ENCODE measurements at regions not wholly inside any gene's neighbourhood (a gene's known extent, or its start where the extent isn't known, plus 50 kb on each side); places are given as distances from the start of the nearest gene placed in this dataset.

DNA sequence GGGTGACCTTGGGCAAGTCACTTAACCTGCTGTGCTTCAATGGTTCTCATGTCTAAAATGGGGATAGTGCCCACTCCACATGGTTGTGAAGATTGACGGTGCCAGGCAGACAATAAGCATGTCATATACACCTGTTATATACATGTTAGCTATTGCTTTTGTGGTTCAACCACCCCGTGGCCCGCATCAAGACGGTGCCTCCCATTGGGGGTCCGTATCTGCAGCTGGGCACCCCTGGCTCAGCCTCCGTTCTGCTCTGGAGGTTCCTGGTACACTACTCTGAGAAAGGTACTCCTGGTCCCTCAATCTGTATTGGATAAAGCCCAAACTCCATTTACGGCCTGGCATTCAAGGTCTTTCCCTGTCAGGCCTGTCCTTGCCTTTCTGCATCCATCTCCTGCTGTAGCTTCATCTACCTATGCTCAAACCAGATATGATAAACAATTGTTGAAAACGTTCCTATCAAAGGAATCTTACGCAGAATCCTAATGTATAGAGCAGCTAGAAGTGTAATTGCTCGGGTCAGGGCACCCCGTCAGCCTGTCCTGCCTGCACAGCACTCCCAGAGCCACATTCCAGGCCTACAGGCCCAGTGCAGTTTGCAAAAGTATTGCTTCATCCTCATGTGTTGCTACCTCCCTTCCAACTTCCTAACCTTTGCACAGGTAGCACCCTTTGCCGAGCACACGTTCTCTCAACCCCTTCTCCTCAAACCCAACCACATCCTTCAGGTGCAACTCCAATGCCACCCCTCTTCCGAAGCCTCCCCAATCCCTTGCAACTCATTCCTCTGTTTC lies 194.9 kb downstream of the BCR start:
- Histone ChIP-seq H3K27ac (ENCODE audit: low read length) (no peak overlapping the region), H3K27me3 (ENCODE audit: control insufficient read depth, insufficient read depth, low read length) (no peaks in the 10 kb centered on the region), H3K4me1 (ENCODE audit: control insufficient read depth, insufficient read depth, low read length) (no peaks in the 10 kb centered on the region), H3K4me3 (ENCODE audit: low read length) (no peak overlapping the region), H3K36me3 (ENCODE audit: control insufficient read depth, insufficient read depth, low read length) (no peaks in the 10 kb centered on the region), H3K9me3 (ENCODE audit: control insufficient read depth, low read depth, low read length) (no peaks in the 10 kb centered on the region)
- DNase-seq, result no peak
- WGBS (ENCODE audit: insufficient coverage, low lambda C conversion rate), result 100% methylated on average over 3 of the region's 14 CpGs

DNA sequence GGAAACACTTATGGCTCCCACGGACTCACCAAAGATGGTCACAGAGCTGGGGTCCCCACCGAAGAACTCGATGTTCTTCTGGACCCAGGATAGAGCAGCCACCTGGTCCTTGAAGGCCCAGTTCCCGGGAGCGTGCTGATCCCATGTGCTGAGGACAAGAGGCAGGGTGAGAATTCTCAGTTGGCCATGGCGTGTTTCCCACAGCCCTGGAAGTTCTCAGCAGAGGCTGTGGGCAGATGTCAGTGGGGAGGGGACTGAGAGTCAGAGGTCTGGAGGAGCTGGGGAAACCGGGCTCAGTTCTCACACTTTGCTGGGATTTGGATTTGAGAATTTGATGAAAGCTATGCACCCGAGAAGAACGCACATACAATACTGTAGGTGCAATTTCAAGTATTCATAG lies 193.3 kb downstream of the BCR start:
- no CpG with 5 or more reads among the region's 9 CpGs for WGBS (ENCODE audit: insufficient coverage, low lambda C conversion rate)
- no peak for DNase-seq
- Histone ChIP-seq H3K27ac (ENCODE audit: low read length) (no peak overlapping the region), H3K4me1 (ENCODE audit: control insufficient read depth, insufficient read depth, low read length) (no peaks in the 10 kb centered on the region), H3K27me3 (ENCODE audit: control insufficient read depth, insufficient read depth, low read length) (no peaks in the 10 kb centered on the region), H3K4me3 (ENCODE audit: low read length) (no peak overlapping the region), H3K36me3 (ENCODE audit: control insufficient read depth, insufficient read depth, low read length) (no peaks in the 10 kb centered on the region), H3K9me3 (ENCODE audit: control insufficient read depth, low read depth, low read length) (no peaks in the 10 kb centered on the region)

DNA sequence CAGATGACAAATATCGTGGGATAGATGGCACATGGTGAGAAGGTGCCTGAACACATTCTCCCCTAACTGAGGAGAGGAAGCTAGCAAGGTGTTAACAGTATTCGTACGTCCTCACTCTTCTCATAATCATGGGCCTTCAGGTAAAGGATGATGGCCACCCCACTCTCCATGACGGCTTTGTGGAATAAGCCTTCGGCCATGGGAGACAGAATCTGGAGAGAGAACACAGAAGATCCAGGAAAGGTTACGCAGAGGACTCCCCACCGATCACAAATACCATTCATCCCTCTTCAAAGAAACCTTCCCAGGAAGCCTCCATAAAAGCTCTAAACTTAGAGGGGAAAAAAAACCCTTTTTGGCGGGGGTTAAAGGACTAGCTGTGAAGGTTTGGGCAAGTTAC lies 189.9 kb downstream of the BCR start:
- WGBS (ENCODE audit: insufficient coverage, low lambda C conversion rate), result no CpG with 5 or more reads among the region's 8 CpGs
- no peak for DNase-seq
- Histone ChIP-seq H3K27me3 (ENCODE audit: control insufficient read depth, insufficient read depth, low read length) (no peaks in the 10 kb centered on the region), H3K4me3 (ENCODE audit: low read length) (no peak overlapping the region), H3K4me1 (ENCODE audit: control insufficient read depth, insufficient read depth, low read length) (no peaks in the 10 kb centered on the region), H3K9me3 (ENCODE audit: control insufficient read depth, low read depth, low read length) (no peaks in the 10 kb centered on the region), H3K36me3 (ENCODE audit: control insufficient read depth, insufficient read depth, low read length) (no peaks in the 10 kb centered on the region), H3K27ac (ENCODE audit: low read length) (no peak overlapping the region)

DNA sequence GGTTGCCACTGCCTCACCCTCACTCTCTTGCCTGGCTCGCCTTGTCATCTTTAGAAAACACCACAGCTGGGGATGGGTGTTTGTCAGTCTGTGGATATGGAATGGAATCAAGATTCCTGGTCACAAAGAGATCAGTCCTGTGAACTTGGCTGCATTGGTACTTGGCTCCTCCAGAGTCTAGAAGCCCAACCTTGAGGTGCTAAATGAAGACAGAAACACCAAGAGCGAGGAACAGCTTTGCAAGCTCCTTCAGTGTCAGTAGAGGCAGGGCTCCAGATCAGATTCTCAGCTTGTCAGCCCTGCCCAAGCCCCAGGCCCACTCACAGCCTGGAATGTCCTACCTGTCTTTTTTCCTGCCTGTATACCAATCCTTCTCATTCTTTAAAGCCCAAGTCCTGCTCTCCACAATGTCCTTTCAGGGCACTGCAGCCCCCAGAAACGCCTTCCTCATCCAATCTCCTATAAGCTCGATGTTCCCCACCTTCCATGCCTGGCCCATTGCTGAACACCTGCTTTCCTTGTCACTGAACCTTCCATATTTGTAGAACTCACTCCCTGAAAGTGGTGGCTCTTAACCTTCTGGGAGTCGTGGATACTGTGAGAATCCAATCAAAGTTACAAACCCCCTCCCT lies 188.9 kb downstream of the BCR start:
- no peaks in the 10 kb centered on the region for H3K27me3 ChIP-seq (ENCODE audit: control insufficient read depth, insufficient read depth, low read length)
- no peaks in the 10 kb centered on the region for H3K36me3 ChIP-seq (ENCODE audit: control insufficient read depth, insufficient read depth, low read length)
- WGBS (ENCODE audit: insufficient coverage, low lambda C conversion rate), result no CpG with 5 or more reads among the region's 5 CpGs
- H3K9me3 ChIP-seq (ENCODE audit: control insufficient read depth, low read depth, low read length), result no peaks in the 10 kb centered on the region
- DNase-seq, result no peak
- H3K27ac ChIP-seq (ENCODE audit: low read length), result no peak overlapping the region
- H3K4me3 ChIP-seq (ENCODE audit: low read length), result no peak overlapping the region
- no peaks in the 10 kb centered on the region for H3K4me1 ChIP-seq (ENCODE audit: control insufficient read depth, insufficient read depth, low read length)
